GM10266 (cell line): ENCODE measurements at regions not wholly inside any gene's neighbourhood (a gene's known extent, or its start where the extent isn't known, plus 50 kb on each side); places are given as distances from the start of the nearest gene placed in this dataset.

Experiments used
- DNase-seq: peaks from one replicate; pipeline ENCODE4 v3.0.0; 2012; ENCODE audit errors: extremely low spot score
- TF ChIP-seq, protein P1 (sequence below): IDR thresholded peaks from 2 replicates; pipeline ENCODE4 v1.5.1; 2012; ENCODE audit warnings: mild to moderate bottlenecking, low read depth; ENCODE audit not compliant: control insufficient read depth, insufficient read depth; ENCODE audit errors: missing control alignments

DNA sequence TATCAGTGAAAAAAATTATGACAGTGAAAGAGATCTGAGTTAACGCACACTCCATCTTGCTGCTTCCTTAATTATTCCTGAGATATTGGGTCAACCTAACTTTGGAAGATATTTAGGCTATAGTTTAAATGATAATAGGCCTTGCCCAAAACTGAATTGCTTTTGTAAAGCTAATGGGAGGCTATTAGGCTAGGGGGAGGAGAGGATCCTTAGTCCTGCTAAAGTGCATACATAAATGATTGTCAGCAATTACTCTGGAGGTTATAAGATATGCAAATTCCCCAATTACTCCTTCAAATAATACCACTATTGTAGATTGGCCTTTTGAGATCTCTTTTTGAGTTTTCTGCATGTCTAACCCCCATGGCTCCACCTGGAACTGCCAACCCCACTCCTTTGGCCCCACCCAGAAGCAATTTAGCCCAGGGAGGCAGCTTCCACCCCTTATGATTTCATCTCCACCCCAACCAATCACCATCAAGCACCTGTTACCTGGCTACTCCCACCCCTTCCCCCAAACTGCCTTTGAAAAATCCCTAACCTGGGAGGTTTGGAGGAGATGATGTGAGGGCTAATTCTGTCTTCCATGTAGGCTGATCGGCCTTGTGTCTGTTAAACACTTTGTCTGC is 509.3 kb upstream of the TGFBR2 start:
- no peak for DNase-seq
- TF ChIP-seq, protein P1, sequence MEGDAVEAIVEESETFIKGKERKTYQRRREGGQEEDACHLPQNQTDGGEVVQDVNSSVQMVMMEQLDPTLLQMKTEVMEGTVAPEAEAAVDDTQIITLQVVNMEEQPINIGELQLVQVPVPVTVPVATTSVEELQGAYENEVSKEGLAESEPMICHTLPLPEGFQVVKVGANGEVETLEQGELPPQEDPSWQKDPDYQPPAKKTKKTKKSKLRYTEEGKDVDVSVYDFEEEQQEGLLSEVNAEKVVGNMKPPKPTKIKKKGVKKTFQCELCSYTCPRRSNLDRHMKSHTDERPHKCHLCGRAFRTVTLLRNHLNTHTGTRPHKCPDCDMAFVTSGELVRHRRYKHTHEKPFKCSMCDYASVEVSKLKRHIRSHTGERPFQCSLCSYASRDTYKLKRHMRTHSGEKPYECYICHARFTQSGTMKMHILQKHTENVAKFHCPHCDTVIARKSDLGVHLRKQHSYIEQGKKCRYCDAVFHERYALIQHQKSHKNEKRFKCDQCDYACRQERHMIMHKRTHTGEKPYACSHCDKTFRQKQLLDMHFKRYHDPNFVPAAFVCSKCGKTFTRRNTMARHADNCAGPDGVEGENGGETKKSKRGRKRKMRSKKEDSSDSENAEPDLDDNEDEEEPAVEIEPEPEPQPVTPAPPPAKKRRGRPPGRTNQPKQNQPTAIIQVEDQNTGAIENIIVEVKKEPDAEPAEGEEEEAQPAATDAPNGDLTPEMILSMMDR: no peak

DNA sequence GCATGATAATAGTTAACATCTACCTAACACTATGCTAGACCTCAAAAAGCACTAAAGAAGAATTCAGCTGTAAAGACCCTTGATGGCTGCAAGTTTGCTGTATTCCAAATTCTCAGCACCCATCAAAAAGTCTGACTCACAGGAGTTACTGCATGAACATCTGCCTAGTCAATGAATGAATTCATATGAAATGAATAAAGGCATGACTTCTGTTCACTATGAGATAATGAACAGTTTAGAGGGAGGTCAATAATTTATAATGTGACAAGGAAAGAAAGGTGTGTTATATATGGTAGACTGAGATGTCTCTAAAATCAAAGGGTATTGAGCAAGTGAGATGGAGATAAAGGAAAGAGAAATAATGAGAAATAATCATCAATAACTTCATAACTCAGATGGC is 508.2 kb upstream of the TGFBR2 start:
- TF ChIP-seq, protein P1: no peak
- DNase-seq: no peak

DNA sequence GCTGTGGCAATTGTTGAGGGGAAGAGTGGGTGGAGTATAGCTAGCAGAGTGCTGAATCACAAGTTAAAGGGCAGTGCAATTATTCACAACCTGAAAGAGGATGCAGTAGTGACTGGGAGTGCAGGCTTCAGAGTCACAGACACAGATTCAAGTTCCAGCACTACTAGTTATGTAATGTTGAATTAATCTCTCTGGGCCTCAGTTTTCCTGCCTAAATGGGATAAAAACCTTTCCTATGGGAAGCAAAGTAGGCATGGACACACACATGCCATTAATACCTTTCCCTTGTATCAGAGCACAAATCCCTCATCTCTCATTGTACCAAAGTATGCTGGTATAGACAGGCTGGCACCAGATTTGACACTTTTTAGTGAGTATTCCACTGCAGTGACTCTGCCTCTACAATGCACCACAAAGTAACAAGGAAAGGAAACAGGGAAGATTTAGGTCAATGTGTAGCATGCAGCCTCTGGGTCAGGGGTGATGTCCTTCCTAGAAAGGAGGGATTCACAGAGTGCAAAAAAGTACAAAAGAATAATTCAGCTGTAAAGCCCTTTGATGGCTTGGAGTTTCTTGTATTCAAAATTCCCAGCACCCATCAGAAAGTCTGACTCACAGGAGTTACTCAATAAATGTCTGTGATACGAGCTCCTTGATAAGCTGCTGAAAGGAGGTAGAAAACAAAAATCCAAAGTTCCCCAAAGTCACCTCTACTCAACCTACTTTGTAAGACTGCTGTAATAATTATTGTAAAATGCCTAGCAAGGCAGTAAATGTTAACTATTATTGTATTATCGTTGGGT is 507.5 kb upstream of the TGFBR2 start:
- DNase-seq: no peak
- TF ChIP-seq, protein P1: no peak

DNA sequence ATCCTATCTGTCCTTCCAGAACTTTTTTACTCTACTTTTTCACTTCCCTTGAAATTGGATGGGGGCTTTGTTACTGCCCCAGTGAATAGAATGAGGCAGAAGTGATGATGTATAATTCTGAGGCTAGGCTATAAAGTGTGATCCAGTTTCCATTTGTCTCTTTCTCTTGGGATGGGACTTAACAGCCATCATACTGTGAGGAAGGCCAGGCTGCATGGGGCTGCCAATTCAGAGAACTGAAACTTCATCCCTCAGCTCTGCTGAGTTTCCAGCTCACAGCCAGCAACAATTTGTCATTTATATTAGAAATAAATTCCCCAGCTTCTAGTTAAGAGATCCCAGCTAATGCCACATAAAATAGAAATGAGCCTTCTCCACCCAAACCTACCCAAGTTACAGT is 504.0 kb upstream of the TGFBR2 start:
- TF ChIP-seq, protein P1: no peak
- no peak for DNase-seq

DNA sequence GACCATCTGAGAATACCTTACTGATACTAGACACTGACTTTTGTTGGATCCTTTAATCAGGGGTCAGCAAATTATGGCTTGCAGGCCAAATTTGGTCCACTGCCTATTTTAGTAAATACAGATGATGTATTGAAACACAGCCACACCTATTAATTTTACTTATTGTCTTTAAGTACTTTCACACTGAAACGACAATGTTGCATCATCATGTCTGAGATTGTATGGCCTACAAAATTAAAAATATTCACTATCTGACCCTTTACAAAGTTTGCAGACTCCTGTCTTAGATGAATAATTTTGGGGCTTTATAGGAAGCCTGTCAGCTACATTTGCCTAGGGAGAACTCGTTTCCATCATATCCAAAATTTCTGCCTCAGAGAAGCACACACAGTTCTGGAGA is 503.2 kb upstream of the TGFBR2 start:
- TF ChIP-seq, protein P1: no peak
- no peak for DNase-seq

DNA sequence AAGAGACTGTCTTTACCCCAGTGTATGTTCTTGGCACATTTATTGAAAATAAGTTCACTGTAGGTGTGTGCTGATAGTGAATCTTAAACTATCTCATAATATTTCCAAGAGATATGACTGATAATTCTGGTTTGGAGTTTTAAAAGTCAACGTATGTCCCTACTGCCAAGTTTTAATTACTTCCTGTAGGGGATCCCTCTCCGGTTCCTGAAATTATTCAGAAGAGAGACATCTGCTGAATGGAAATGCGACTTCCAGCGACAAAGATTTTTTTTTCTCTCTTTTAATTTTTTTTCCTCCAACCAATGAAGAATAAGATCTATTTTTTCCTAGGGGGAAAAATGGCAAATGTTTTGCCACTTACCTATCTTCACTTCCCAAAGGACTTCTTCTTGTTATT is 498.9 kb upstream of the TGFBR2 start:
- TF ChIP-seq, protein P1: no peak
- no peak for DNase-seq

DNA sequence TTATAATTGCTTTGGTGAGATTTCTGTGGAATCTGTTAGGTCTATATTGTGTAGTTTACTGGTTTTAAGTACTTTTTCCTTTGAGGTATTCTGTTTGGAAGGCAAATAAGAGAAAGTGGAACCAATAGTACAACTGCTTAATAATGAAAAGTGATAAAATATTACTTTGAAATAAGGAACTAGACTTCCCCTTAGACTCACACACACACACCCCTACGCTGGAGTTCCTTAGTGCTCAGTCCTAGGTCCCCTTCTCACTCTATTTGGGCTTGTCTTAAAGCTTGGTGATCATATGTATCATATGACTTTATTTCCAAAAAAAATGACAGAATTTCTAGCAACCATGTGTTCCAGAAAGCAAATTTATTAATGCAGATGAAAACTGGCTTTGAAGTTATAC is 494.0 kb upstream of the TGFBR2 start:
- TF ChIP-seq, protein P1: no peak
- DNase-seq: no peak
